ENCODE measurements at regions not wholly inside any gene's neighbourhood (a gene's known extent, or its start where the extent isn't known, plus 50 kb on each side); places are given as distances from the start of the nearest gene placed in this dataset.

DNA sequence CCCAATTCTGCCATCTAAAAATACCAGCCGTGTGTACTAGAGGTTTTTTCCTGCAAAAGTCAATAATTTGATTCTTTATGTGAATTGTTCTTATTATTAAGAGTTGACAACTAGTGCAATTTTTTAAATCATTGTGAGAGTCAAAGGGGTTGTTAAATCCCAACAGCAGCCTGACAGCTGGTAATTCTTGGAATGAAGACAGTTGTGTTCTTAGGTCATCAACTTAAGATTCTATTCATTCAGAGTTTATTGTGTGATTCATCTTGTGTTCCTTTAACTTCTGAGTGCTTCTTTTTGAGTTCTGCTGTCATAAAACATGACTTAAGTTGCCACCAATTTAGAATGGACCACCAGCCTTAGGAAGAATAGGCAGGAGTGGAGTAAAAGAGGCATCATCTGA is 329.0 kb downstream of the NAF1 start:
- TF ChIP-seq, protein P1, sequence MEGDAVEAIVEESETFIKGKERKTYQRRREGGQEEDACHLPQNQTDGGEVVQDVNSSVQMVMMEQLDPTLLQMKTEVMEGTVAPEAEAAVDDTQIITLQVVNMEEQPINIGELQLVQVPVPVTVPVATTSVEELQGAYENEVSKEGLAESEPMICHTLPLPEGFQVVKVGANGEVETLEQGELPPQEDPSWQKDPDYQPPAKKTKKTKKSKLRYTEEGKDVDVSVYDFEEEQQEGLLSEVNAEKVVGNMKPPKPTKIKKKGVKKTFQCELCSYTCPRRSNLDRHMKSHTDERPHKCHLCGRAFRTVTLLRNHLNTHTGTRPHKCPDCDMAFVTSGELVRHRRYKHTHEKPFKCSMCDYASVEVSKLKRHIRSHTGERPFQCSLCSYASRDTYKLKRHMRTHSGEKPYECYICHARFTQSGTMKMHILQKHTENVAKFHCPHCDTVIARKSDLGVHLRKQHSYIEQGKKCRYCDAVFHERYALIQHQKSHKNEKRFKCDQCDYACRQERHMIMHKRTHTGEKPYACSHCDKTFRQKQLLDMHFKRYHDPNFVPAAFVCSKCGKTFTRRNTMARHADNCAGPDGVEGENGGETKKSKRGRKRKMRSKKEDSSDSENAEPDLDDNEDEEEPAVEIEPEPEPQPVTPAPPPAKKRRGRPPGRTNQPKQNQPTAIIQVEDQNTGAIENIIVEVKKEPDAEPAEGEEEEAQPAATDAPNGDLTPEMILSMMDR (conservative IDR thresholded peaks at IDR 0.05; ENCODE audit: low read depth, low read length), result no peak
- no peak for TF ChIP-seq EZH2 (IDR thresholded peaks at IDR 0.05; ENCODE audit: borderline replicate concordance, low read depth, low read length, poor library complexity, severe bottlenecking)

All from A673 (cell line).